HG03135 (cell line): ENCODE measurements at regions not wholly inside any gene's neighbourhood (a gene's known extent, or its start where the extent isn't known, plus 50 kb on each side); places are given as distances from the start of the nearest gene placed in this dataset.
"Not testable (repeated sequence)": the region's sequence is repeated elsewhere in the genome, so short reads cannot be mapped to it uniquely, and the experiment has no call there.

Experiments
- ATAC-seq: cut with Tn5 transposase; IDR thresholded peaks from one replicate; pipeline ENCODE4 v1.9.1; 2021; ENCODE audit warnings: mild to moderate bottlenecking, moderate library complexity; ENCODE audit not compliant: unreplicated experiment

DNA sequence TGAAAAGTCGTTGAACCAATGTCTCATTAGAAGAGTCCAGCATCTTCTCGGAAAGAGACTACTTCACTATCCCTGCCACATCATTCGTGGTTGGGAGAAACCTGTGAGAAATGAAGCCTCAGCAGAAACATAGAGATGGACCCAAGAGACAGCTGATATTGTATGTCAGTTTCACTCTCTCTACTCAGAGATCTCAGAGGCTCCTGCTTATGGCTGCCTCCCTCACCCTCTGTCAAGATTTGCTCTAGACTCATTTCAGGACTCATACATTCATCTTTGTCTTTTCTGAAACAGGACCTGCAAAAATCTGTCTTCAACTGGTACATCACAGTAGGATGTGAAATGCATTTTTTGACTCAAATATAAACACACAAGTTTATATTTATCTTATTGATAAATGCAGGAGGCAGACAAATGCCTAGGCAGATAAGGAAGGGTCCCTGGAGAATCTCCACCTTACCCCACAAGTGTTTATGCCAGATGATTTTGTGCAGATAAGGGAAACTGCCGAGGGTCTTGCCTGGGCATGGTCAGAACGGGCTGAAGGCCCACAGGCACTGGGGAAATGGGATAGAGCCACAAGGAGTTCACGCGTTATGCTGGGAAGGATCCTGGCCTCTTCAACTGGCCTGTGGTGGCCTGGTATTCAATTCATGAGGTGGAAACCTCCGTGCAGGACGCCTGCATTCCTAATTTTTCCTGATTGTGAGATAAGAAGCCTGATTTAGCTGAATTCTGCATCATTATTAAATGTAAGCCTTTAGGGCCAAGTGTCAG, 1834.0 kb upstream of the PCDH20 start:
- no peak for ATAC-seq

DNA sequence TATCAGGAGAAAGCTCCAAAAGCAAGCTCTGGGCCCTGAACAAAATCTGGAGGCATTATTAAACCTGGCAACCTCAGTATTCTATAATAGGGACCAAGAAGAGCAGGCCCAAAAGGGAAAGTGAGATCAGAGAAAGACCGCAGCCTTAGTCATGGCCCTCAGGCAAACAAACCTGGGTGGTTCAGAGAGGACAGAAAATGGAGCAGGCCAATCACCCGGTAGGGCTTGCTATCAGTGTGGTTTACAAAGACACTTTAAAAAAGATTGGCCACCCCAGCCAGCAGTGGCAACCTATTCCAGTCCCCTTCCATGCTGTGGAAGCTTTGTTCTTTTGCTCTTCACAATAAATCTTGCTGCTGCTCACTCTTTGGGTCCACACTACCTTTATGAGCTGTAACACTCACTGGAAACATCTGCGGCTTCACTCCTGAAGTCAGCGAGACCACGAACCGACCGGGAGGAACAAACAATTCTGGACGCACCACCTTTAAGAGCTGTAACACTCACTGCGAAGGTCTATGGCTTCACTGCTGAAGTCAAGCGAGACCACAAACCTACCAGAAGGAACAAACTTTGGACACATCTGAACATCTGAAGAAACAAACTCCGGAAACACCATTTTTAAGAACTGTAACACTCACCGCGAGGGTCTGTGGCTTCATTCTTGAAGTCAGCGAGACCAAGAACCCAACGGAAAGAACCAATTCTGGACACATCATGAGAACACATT, 1821.2 kb upstream of the PCDH20 start:
- ATAC-seq: not testable (repeated sequence)

DNA sequence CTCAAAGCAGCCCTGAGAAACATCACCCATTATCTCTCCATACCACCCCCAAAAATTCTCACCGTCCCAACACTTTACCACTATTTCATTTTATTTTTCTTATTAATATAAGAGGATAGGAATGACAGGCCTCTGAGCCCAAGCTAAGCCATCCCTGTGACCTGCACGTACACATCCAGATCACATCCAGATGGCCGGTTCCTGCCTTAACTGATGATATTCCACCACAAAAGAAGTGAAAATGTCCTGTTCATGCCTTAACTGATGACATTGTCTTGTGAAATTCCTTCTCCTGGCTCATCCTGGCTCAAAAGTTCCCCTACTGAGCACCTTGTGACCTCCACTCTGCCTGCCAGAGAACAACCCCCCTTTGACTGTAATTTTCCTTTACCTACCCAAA, 1802.9 kb upstream of the PCDH20 start:
- ATAC-seq: not testable (repeated sequence)

DNA sequence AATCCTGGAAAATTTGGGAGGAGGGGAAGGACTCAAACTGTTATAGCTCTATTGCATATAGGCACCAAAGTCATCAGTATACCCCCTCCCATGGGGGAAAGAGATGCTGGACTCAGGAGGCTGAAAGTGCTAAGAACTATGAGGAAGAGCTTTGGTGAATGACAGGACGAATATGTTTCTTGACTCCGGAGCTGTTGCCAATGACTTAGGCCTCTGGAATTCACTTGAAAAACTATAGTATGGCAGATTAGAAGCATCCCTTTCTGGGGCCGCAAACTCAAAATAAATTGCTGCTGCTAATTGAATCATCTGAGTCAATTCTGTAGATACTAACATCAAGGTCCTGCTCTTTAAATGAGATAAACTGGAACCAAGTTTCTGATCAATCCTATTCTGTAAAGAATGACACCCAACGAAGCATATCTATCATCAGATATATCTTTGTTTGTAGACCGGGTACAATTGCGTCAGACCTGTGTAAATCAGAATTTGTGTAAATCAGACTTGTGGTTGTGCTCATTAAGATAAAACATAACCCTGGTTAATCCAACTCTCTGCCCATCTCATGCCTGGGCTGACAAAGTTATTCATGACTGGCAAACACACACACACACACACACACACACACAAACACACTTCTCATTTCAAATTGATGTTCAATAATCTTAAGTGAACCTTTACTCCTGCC, 1793.8 kb upstream of the PCDH20 start:
- no peak for ATAC-seq

DNA sequence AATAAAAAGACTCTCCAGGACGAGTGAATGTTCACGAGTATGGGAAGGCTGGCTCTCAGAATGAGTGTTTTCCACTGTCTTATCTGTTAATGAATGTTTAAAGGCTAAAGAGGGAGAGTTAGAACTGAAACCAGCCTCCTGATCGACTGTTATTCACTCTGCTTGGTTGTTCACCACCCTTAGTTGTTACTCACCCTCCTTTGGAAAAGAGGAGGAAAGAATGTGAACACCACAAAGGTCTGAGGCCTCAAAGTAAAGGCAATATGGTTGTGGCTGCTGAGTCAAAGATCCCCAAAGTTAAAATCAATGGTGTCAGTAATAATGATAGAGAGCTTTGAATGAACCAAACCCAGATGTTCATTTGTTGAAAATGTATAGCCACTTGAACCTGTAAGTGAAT, 1793.2 kb upstream of the PCDH20 start:
- no peak for ATAC-seq

DNA sequence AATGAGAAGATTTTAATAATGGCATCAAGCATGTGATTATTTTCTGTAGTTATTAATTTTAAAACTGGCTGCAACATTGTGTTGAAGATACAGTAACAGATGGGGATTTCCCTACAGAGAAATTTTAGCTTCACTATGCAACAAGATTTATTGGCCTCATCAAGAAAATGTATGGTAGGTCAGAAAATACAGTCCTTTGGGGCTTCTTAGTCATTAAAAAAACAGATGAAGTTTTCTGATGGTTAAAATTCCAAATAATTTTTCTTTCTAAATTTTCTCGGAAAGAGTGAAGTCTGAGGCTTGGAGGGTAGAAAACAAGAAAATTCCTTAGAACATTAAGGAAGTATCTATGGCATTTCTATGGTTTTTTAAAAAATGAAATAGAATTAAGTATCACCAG, 1790.8 kb upstream of the PCDH20 start:
- ATAC-seq: no peak

DNA sequence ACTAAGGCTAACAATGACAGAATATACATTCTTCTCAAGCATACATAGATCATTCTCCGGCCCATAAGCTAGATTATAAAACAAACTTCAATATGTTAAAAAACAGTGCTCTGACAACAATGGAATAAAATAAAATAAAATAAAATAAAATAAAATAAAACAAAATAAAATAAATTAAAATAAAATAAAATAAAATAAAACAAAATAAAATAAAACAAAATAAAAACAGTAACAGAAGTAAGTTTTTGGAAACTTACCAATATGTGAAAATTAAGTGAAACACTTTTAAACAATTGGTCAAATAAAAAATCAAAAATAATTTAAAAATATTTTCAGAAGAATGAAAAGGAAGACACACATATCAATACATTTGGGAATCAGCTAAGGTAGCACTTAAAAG, 1785.8 kb upstream of the PCDH20 start:
- ATAC-seq: no peak

DNA sequence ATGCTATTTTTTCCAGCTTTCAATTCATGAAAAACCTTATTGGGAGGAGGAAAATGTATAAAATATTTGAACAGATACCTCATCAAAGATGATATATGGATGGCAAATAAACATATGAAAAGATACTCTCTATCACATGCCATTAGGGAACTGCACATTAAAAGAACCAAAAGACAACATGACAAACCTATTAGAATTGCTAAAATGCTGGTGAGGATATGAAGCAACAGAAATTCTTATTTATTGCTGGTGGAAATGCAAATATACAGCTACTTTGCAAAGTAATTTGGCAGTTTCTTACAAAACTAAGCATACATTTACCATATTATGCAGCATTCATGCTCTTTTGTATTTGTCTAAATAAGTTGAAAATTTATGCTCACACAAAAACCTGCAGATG, 1783.9 kb upstream of the PCDH20 start:
- ATAC-seq: no peak

DNA sequence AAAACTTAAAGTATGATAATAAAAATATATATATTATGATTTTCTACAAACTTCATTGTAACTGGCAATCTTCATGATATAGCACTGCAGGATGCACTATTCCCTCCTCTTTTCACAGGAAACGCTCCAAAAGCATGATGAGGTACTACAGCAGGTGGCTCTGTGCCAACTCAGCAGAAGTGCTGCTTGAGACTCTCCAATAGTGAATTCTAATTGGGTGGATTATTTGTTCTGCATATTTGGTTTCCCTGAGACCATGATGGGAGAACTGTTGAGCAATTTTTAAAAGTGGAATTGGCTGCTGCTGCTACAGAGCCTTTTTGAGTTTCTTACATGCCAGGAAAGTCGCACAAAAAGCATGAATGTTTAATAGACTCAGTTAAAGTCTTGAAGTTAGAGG, 1782.4 kb upstream of the PCDH20 start:
- ATAC-seq: no peak

DNA sequence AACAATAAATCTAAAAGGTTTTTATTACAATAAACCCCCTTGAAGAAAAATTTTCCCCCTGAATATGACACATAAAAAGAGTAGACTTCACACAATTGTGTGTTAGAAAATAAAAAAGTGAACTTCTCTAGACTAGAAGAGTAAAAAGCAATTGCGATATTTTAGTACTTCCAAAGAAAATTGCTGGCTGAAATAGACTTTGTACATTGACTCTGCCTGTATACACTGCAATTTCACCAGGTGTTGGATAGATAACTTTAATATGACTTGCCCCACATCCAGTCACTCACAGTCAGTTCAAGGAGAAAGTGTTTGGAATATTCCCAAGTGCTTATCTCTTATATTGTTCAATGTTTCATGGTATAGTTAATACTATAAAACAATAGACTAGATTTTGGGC, 1780.1 kb upstream of the PCDH20 start:
- no peak for ATAC-seq

DNA sequence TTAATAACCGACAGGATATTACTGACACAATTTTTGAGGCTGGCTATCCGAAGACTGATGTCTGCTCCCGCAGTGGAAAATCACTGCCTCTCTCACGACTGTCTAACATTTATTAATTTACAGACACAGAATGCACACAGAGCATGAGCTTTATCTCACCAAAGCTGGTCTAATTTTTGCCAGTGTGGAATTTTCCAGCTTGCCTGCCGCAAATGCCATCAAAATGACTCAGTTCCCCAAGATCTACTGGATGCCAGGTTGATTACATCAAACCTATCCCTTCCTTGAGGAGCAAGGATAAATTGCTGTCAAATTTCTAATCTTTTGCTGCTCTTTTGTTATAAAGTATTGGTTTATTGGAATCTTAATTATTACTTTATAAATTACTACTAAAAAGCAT, 1775.1 kb upstream of the PCDH20 start:
- no peak for ATAC-seq

DNA sequence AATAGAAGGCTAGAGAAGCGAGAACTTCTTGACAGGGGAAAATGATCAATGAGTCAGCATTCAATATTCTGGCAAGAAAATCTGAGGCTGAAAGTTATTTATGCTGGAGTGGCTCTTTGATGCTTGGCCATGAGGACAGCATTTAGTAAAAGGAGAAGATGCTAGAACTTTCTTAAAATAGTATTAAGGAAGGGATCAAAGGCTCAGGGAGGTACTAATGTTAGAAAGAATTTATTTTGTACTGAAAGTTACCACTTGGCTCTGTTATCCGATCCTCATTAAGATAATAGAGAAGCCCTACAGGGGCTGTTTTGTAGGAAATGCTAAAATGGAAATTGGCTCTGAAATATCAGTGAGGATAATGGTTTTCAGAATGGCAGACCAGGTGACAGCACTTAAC, 1774.6 kb upstream of the PCDH20 start:
- ATAC-seq: no peak

DNA sequence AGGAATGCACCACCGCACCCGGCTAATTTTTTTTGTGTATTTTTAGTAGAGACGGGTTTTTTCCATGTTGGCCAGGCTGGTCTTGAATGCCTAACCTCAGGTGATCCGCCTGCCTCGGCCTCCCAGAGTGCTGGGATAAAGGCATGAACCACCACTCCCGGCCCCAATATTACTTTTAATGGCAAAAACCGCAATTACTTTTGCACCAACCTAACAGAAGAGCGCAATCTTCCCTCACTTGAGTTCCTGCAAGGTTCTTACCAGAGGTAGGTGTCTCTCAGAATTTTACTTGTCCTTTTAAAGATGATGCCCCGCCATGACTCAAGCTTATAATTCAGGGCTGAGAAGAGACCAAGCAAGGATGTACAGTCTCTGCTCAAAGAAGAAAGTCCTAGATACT, 1774.1 kb upstream of the PCDH20 start:
- no peak for ATAC-seq

DNA sequence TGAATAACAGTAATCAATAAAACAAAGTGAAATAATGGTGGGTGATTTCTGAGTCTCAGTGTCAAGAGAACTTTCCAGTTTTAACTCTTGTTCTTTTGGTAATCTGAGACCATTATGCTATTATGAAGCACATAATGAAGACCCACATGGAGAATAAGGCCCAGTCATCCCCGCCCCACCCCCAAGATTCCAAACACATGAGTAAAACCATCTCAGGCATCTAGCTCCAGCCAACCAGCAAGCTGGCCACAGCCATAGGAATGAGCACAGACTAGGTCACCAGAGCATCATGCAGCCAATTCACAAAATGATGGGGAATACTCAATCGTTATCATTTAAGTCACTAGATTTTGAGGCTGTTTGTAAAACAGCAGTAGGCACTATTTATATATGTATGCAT, 1769.0 kb upstream of the PCDH20 start:
- ATAC-seq: no peak

DNA sequence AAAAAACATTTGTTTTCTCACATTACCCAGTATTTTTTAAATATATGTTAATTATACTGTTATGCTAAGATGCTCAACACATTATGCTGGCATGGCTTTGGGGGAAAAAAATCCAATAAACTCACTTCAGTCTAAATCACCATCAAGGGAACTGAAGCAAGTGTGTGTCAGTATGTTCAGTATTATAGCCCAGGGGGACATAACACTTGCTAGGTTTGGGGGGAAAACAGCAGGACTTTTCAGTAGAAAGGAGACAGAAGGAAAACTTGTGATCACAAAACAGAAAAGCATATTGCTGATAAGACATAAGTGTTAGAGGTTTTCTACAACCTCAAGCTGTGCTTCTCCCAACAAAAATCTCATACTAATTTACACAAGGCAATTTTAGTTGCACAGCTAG, 1759.9 kb upstream of the PCDH20 start:
- no peak for ATAC-seq

DNA sequence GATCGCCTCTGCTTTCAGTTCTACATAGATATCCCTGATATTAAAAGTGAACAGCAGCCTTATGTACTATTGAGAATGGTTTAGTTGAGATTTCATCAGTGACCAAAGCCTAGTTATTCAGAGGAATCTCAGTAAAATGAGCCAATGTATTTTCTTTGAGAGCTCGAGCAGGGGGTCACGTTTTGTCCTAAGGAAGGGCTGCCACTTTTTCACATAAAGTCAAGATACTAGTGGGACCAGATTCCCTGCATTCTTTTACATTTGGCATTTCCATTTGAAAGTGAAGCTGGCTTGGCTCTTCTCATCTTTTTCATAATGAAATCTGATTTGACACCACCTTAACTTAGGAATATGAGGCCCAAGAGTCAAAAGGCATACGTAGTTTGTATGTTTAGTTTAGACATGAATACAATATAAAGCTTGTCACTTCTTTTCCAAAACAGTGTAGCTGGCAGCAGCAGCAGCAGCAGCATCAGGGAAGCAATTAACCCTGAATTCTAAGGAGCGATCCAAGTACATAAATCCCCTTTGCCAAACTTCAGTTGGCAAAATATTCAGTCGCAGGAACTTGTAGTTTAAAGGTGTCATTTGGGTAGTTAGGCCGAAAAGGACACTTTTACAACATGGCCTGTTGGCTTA, 1752.2 kb upstream of the PCDH20 start:
- ATAC-seq: no peak

DNA sequence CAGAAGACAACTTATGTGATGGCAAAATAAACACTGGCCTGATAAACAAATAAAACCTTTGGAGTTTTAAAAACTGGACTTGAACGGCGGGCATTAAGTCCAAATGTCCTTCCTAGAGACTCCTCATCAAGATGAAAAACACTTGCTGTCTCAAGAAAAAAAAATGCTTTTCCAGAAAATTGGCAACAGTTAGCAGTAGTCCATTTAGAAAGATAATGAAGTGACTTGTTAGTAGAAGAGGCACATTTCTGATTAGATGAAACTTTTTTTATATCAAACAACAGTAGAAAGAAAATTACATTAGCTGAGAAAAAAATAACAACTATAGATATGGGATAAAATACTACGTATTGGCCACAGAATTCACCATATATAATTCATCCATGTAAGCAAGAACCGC, 1750.7 kb upstream of the PCDH20 start:
- no peak for ATAC-seq

DNA sequence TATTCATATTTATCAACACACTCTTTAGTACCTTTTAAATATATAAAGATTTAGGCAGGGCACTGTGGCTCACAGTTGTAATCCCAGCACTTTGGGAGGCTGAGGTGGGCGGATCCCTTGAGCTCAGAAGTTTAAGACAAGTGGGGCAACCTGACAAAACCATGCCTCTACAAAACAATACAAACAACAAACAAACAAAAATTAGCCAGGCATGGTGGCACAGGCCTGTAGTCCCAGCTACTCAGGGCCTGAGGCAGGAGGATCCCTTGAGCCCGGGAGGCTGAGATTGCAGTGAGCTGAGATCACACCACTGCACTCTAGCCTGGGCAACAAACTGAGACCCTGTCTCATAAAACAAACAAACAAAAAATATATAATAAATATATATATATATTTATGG, 1748.3 kb upstream of the PCDH20 start:
- no peak for ATAC-seq

DNA sequence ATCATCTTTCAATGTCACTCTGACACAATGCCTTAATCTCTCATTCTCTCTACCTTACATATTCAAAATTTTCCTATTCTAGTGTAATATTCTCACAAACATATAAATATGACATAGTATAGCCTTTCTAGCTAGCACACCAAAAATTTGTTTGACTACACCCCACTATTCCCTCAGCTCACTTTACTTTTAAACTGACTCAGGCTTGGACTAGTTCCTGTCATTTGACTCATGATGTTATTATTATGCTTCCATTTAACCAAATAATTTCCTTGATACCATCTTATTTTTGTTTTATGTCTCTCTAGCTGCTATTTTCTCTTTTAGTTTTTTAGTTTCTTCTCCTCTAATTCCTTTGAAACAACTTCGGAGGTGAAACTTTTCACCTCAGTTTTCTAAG, 1745.6 kb upstream of the PCDH20 start:
- no peak for ATAC-seq

DNA sequence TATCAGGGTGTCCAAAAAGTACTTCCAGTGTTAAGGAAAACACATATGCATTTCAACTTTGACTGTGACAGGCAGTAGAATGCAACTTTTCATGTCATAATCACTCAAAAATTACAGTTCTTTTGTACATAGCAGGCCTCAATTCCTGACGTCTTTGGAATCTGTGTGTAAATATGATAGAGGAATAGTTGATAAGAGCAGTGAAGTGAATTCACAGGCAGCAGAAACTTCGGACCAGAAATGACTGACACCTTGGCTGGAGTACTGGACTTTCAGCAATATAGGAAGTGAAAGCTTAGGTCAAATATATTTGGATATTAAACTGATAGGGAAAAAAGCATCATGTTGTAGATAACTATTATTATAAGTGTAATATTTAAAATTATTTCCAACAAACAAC, 1741.2 kb upstream of the PCDH20 start:
- ATAC-seq: no peak

DNA sequence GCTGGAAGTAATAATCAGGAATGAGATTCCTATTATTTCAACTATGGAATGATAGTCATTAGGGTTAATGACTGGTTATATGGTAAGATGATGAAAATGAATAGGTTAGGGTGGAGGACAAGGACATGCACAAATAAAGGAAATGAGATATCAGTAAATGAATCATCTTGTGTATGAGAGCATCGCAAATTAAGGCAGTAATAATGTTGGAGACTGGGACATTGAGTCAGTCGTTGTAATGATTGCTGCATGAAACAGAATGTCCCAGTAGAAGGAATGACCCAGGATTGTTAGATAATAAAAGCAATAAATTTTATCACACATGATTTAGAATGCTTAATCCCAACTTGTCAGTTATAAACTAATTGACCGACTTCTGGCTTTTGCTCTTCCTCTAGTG, 1733.7 kb upstream of the PCDH20 start:
- ATAC-seq: no peak

DNA sequence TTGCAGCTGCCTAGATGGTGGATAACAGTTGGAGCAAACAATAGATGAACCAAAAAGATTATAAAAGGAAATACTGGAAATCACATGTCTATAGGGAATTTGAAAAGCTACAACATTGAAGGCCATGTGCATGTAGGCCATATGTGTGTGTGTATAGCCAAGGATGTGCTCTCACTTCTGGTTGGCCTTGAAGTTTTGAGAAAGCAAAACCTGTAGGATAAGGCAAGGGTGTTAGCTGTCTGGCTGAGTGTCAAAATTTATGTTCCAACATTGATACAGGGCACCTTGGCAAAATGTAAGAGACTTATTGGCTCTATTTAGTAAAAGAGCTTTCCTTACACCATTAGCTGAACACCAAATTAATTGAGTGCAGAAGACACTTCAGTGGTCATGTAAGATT, 1723.6 kb upstream of the PCDH20 start:
- ATAC-seq: no peak
